Stomach (tissue), 8 donors: ENCODE measurements at regions not wholly inside any gene's neighbourhood (a gene's known extent, or its start where the extent isn't known, plus 50 kb on each side); places are given as distances from the start of the nearest gene placed in this dataset.

Source experiments
- DNase-seq, 2 donors: peaks; one replicate each; pipeline versions ENCODE4 v3.0.0 to v3.0.0-alpha.2; 2013 to 2019
- H3K27ac ChIP-seq, 5 donors: fragments of 200-600 bp in 4 of 5; sonication (generic) in 4 of 5; one replicate each; pipeline ENCODE4 v1.5.1; 2013 to 2019; ENCODE audit warnings: mild to moderate bottlenecking in 1 of 5, moderate library complexity in 1 of 5
- H3K27me3 ChIP-seq, 3 donors: fragments of 200-600 bp; sonication (generic); one replicate each; pipeline ENCODE4 v1.5.1; 2017 to 2019; ENCODE audit warnings: mixed run types in 1 of 3
- H3K36me3 ChIP-seq, 4 donors: fragments of 200-600 bp; sonication (generic); 1 replicate in 3 of 4; 2 replicates in 1 of 4; pipeline ENCODE4 v1.5.1; 2016 to 2019
- H3K4me1 ChIP-seq, 4 donors: fragments of 200-600 bp; sonication (generic); one replicate each; pipeline ENCODE4 v1.5.1; 2016 to 2019
- H3K4me3 ChIP-seq, 4 donors: fragments of 200-600 bp; sonication (generic) in 3 of 4; one replicate each; pipeline ENCODE4 v1.5.1; 2016 to 2019; ENCODE audit warnings: mild to moderate bottlenecking in 1 of 4
- H3K9me3 ChIP-seq, 4 donors: fragments of 200-600 bp; sonication (generic); one replicate each; pipeline ENCODE4 v1.5.1; 2016 to 2019
- EP300 ChIP-seq: sonication (generic); formaldehyde crosslinking; IDR thresholded peaks from one replicate; pipeline ENCODE4 v1.6.1; 2017; ENCODE audit warnings: antibody characterized with exemption
- POLR2A ChIP-seq, 4 donors: fragments of 450-650 bp; IDR thresholded peaks; one replicate each; pipeline ENCODE4 v1.6.1; 2016; ENCODE audit warnings: antibody characterized with exemption in 4 of 4, control low read depth in 2 of 4, mild to moderate bottlenecking in 1 of 4, moderate library complexity in 1 of 4
- POLR2AphosphoS5 ChIP-seq, 3 donors: sonication (generic); formaldehyde crosslinking; IDR thresholded peaks; one replicate each; pipeline ENCODE4 v1.6.1; 2016; ENCODE audit warnings: antibody characterized with exemption in 3 of 3
- WGBS, 5 donors: extraction: QIAGEN DNeasy Blood & Tissue Kit in 3 of 5; methylation state at CpG; one replicate each; pipeline versions ENCODE4 v1.1.5 to v1.1.7; 2013 to 2018; 5-methylcytosine and 5-hydroxymethylcytosine counted together
- intact Hi-C: fragments of 100-400 bp; cut with DNase I; formaldehyde crosslinking; loops from one replicate; pipeline ENCODE4 v1.15.1; 2023; ENCODE audit warnings: low total_unique reads
- TF ChIP-seq, protein P1 (sequence below), 7 experiments: fragments of 450-650 bp in 4 of 7; fragments of 200-600 bp in 3 of 7; sonication (generic) in 3 of 7; IDR thresholded peaks; one replicate each; pipeline ENCODE4 v1.5.1; 2016 to 2019; ENCODE audit warnings: antibody characterized with exemption in 7 of 7, control low read depth in 2 of 7, mild to moderate bottlenecking in 1 of 7
- donor health status: healthy with polysubstance abuse.
- donor health status: Bipolar disorder and iron deficiency.
- donor health status: healthy.

DNA sequence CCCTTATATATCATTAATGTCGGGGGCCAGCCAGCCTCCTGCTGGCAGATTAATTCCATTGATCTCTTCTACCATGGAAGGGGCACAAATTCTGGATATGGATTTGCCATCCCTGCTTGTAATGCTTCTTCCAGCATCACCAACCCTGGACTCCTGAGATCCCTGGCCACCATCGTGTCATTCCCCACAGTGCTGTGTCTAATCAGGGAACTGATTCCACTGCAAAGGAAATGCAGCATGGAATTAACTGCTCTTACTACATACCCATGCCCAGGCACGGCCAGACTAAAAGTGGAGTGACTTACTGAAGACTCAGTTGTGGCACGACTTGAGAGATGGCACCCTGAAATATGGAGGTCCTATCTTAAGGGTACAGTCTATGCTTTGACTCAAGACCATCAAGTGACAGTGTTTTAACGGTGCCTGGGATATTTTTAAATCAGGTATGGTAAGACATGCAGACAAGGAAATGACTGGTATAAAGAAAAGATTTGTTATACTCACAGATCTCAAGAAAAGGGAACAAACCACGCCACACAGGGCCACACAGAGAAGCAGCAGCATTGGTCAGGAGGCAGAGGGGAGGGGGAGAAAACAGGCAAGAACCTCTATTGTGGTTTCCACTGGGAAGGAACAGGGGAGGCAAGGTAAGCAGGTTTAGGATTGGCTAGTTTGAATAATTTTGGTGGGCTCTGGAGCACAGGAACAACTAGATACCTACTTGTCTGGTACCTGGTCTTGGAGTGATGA lies 65.1 kb downstream of the IGLL5 start:
- peaks cover 0 to 62% (median 9%) of the 10 kb centered on the region in 3 donors for H3K27me3 ChIP-seq
- intact Hi-C loops: loop anchor here (5.0 to 10.0 kb wide), 2 partner anchors 100 to 442 kb away; no protein-coding TSS in a partner anchor
- no peaks in the 10 kb centered on the region for H3K36me3 ChIP-seq
- H3K9me3 ChIP-seq: no peaks in the 10 kb centered on the region
- TF ChIP-seq EP300: no peak
- DNase-seq: no peak
- no peak overlapping the region for H3K4me3 ChIP-seq
- peaks cover 0 to 13% (median 3%) of the 10 kb centered on the region in 4 donors for H3K4me1 ChIP-seq
- no peak overlapping the region for H3K27ac ChIP-seq
- 68 to 81% (median 74%) methylated on average over 6 of the region's 6 CpGs for whole genome bisulfite sequencing, 5 donors

DNA sequence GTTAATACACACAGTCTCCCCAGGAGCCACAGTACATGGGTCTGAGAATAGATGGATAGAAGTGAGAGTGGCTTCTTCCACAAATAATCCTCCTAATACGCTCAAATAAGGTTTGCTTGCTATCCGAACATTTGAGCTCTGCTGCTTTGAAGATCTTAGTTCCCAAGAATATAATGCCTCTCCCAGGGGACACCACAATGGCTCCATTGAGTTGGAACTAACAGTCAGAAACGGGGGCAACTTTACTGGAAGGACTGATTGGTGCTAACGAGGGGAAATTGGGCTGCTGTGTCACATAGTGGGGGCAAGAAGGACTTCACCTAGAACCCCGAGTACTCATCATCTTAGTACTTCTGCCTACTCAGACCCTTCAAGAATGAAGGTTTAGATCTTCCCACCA lies 66.2 kb downstream of the IGLL5 start:
- peaks cover 0 to 59% (median 9%) of the 10 kb centered on the region in 3 donors for H3K27me3 ChIP-seq
- WGBS, 5 donors: 76 to 83% (median 78%) methylated on average over 5 of the region's 5 CpGs
- H3K27ac ChIP-seq: no peak overlapping the region
- no peak overlapping the region for H3K4me3 ChIP-seq
- H3K36me3 ChIP-seq: no peaks in the 10 kb centered on the region
- H3K4me1 ChIP-seq: peaks cover 0 to 13% (median 3%) of the 10 kb centered on the region in 4 donors
- H3K9me3 ChIP-seq: no peaks in the 10 kb centered on the region
- TF ChIP-seq EP300: no peak
- TF ChIP-seq, protein P1, sequence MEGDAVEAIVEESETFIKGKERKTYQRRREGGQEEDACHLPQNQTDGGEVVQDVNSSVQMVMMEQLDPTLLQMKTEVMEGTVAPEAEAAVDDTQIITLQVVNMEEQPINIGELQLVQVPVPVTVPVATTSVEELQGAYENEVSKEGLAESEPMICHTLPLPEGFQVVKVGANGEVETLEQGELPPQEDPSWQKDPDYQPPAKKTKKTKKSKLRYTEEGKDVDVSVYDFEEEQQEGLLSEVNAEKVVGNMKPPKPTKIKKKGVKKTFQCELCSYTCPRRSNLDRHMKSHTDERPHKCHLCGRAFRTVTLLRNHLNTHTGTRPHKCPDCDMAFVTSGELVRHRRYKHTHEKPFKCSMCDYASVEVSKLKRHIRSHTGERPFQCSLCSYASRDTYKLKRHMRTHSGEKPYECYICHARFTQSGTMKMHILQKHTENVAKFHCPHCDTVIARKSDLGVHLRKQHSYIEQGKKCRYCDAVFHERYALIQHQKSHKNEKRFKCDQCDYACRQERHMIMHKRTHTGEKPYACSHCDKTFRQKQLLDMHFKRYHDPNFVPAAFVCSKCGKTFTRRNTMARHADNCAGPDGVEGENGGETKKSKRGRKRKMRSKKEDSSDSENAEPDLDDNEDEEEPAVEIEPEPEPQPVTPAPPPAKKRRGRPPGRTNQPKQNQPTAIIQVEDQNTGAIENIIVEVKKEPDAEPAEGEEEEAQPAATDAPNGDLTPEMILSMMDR (IDR thresholded peaks at IDR 0.05): no peak
- DNase-seq: no peak
- intact Hi-C loops: loop anchor here (5.0 to 10.0 kb wide), 2 partner anchors 101 to 441 kb away; no protein-coding TSS in a partner anchor

DNA sequence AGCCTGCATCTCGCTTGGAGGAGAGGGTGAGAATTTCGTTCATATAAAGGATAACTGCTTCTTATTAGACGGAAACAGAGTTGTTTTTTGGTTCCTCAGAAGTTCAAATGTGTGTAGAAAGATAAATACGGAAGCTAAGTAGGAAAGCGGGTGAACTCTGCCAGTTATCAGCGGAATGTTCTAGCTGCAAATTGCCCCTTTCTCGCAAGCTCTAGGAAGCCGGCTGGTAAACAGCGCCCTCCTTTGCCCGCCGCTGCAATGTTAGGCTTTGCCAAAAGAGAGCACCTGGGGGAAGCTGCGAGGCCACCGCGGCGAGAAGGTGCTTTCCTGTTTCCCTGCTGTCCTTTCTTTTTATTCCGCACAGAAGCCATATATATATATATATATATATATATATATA lies 67.0 kb downstream of the IGLL5 start:
- intact Hi-C loops: loop anchor here (5.0 to 10.0 kb wide), 3 partner anchors 102 to 440 kb away; no protein-coding TSS in a partner anchor
- peak; percentile 50 to 58 for DNase-seq

DNA sequence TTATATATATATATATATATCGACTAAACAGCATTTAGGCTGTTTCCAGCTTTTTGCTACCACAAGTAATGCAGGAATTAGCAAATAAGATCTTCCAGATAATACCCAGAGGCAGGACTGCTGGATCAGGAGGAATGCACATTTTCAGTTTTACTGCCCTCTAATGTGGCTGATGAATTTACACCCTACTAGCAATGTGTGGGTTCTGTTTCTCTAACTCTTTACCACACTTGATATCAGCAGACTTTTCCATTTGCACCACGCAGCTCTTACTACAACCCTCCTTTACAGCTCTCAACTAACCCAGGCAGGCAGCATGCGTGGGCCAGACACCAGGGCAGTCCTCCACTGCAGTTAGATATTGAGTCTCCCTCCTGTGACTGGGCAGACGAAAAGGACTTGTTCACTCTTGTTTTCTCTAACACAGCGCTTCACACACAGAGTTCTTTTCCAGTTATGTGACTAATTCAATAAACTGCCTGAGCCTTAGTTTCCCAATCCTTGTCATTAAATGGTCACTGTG lies 67.7 kb downstream of the IGLL5 start:
- H3K27ac ChIP-seq: no peak overlapping the region
- H3K27me3 ChIP-seq: peaks cover 0 to 50% (median 9%) of the 10 kb centered on the region in 3 donors
- H3K36me3 ChIP-seq: no peaks in the 10 kb centered on the region
- no peak for DNase-seq
- H3K4me1 ChIP-seq: peaks cover 5 to 21% (median 11%) of the 10 kb centered on the region in 4 donors
- intact Hi-C loops: loop anchor here (5.0 to 10.0 kb wide), 2 partner anchors 172 to 439 kb away; no protein-coding TSS in a partner anchor
- 36 to 53% (median 48%) methylated on average over 5 of the region's 5 CpGs for WGBS, 5 donors
- H3K4me3 ChIP-seq: no peak overlapping the region
- TF ChIP-seq POLR2A (IDR thresholded peaks at IDR 0.05) (no peak), EP300 (no peak), POLR2AphosphoS5 (IDR thresholded peaks at IDR 0.05) (no peak)
- TF ChIP-seq, protein P1 (IDR thresholded peaks at IDR 0.05): no peak
- no peaks in the 10 kb centered on the region for H3K9me3 ChIP-seq

More for the DNA sequence above, 67.0 kb downstream of the IGLL5 start:
- Histone ChIP-seq H3K27ac (no peak overlapping the region), H3K36me3 (no peaks in the 10 kb centered on the region), H3K4me1 (peaks cover 0 to 20% (median 6%) of the 10 kb centered on the region in 4 donors), H3K4me3 (no peak overlapping the region), H3K27me3 (peaks cover 0 to 51% (median 9%) of the 10 kb centered on the region in 3 donors), H3K9me3 (no peaks in the 10 kb centered on the region)
- 6 to 12% (median 11%) methylated on average over 16 of the region's 16 CpGs for WGBS, 5 donors
- TF ChIP-seq EP300: no peak
- no peak for TF ChIP-seq POLR2A (IDR thresholded peaks at IDR 0.05)
- TF ChIP-seq POLR2AphosphoS5 (IDR thresholded peaks at IDR 0.05): no peak
- TF ChIP-seq, protein P1 (IDR thresholded peaks at IDR 0.05): no peak
